H1 (cell line): ENCODE measurements at regions not wholly inside any gene's neighbourhood (a gene's known extent, or its start where the extent isn't known, plus 50 kb on each side); places are given as distances from the start of the nearest gene placed in this dataset.

Experiments used
- CTCF ChIA-PET: fragments of 300-600 bp; sonication (Branson Sonifier 250); formaldehyde crosslinking; loops from one replicate; lab custom pipeline; 2021; ENCODE audit not compliant: partially characterized antibody; lab: Charles Lee
- POLR2A ChIA-PET: fragments of 300-600 bp; sonication (Branson Sonifier 250); formaldehyde crosslinking; loops from one replicate; lab custom pipeline; 2021; ENCODE audit warnings: inconsistent platforms; ENCODE audit not compliant: partially characterized antibody; lab: Charles Lee
- DNase-seq, 2 experiments: peaks; one replicate each; pipeline versions ENCODE4 v3.0.0 to v3.0.0-alpha.2; 2010 to 2022; ENCODE audit warnings: low spot score in 2 of 2, low read depth in 1 of 2, mixed read lengths in 1 of 2
- FAIRE-seq: peaks from 2 replicates; lab custom pipeline; 2011; peaks lifted over from hg19 to GRCh38; lab: Jason Lieb, UNC
- H2AFZ ChIP-seq: 2 replicates; pipeline ENCODE4 v1.8.1; 2012; ENCODE audit warnings: low read length, inconsistent platforms
- H2AK5ac ChIP-seq: 2 replicates; pipeline ENCODE4 v1.6.1; 2013; ENCODE audit warnings: low read depth, low read length
- H2BK120ac ChIP-seq: replicated peaks from 2 replicates; pipeline ENCODE3; 2013; ENCODE audit warnings: low read depth, low read length, inconsistent platforms
- H2BK12ac ChIP-seq: 2 replicates; pipeline ENCODE4 v1.6.1; 2013; ENCODE audit warnings: low read depth, low read length
- H2BK15ac ChIP-seq: 2 replicates; pipeline ENCODE4 v1.6.1; 2013; ENCODE audit warnings: low read length
- H2BK20ac ChIP-seq: 2 replicates; pipeline ENCODE4 v1.6.1; 2013; ENCODE audit warnings: low read length
- H2BK5ac ChIP-seq: 2 replicates; pipeline ENCODE4 v1.6.1; 2013; ENCODE audit warnings: low read depth, low read length
- H3K14ac ChIP-seq: 2 replicates; pipeline ENCODE4 v1.6.1; 2013; ENCODE audit warnings: inconsistent platforms; ENCODE audit not compliant: insufficient read length
- H3K18ac ChIP-seq: 2 replicates; pipeline ENCODE4 v1.6.1; 2013; ENCODE audit warnings: low read length; ENCODE audit errors: extremely low read depth
- H3K23ac ChIP-seq: 2 replicates; pipeline ENCODE4 v1.6.1; 2013; ENCODE audit warnings: inconsistent platforms; ENCODE audit not compliant: insufficient read length
- H3K23me2 ChIP-seq: 2 replicates; pipeline ENCODE4 v1.6.1; 2013; ENCODE audit warnings: low read depth, low read length
- H3K27ac ChIP-seq: 2 replicates; pipeline ENCODE4 v1.6.1; 2011; ENCODE audit warnings: low read depth, low read length, inconsistent platforms
- H3K27me3 ChIP-seq, 4 experiments: replicated peaks in 1 of 4; 1 replicate in 1 of 4; 2 replicates in 3 of 4; pipeline versions ENCODE4 v1.6.1 to v1.8.1; 2011 to 2013; ENCODE audit warnings: low read length in 3 of 4, mild to moderate bottlenecking in 3 of 4, inconsistent platforms in 2 of 4, mixed read lengths in 2 of 4, moderate library complexity in 1 of 4; ENCODE audit not compliant: control insufficient read depth in 3 of 4, insufficient read depth in 3 of 4; ENCODE audit errors: extremely low read depth in 1 of 4
- H3K36me3 ChIP-seq, 4 experiments: 2 replicates each; pipeline versions ENCODE4 v1.6.1 to v1.8.1; 2011 to 2013; ENCODE audit warnings: mild to moderate bottlenecking in 4 of 4, low read length in 3 of 4, moderate library complexity in 2 of 4, control low read depth in 1 of 4, inconsistent platforms in 1 of 4; ENCODE audit not compliant: insufficient read depth in 4 of 4, control insufficient read depth in 2 of 4
- H3K4ac ChIP-seq: replicated peaks from 2 replicates; pipeline ENCODE3; 2013; ENCODE audit warnings: low read length, low read depth, mixed read lengths, inconsistent platforms; ENCODE audit not compliant: insufficient read length
- H3K4me1 ChIP-seq, 4 experiments: replicated peaks in 1 of 4; 1 replicate in 1 of 4; 2 replicates in 3 of 4; pipeline versions ENCODE4 v1.6.1 to v1.8.1; 2011 to 2013; ENCODE audit warnings: low read length in 3 of 4, inconsistent platforms in 2 of 4, mixed read lengths in 1 of 4; ENCODE audit not compliant: insufficient read depth in 4 of 4, control insufficient read depth in 3 of 4
- H3K4me2 ChIP-seq, 2 experiments: 2 replicates each; pipeline versions ENCODE4 v1.6.1 to v1.8.1; 2011 to 2013; ENCODE audit warnings: low read depth in 2 of 2, low read length in 2 of 2, control low read depth in 1 of 2, inconsistent platforms in 1 of 2, mild to moderate bottlenecking in 1 of 2; ENCODE audit not compliant: insufficient read depth in 1 of 2
- H3K4me3 ChIP-seq, 4 experiments: fragments of 200-600, 300-600 bp in 1 of 4; sonication (generic), shearing (Covaris generic), sonication (Bioruptor Twin) in 1 of 4; 2 replicates each; pipeline versions ENCODE4 v1.5.1 to v1.8.1; 2011 to 2016; ENCODE audit warnings: low read length in 4 of 4, low read depth in 3 of 4, control low read depth in 2 of 4, inconsistent platforms in 2 of 4, mild to moderate bottlenecking in 2 of 4, mixed read lengths in 1 of 4, moderate library complexity in 1 of 4; ENCODE audit not compliant: insufficient read depth in 2 of 4; ENCODE audit errors: extremely low read depth in 1 of 4
- H3K56ac ChIP-seq: replicated peaks from 2 replicates; pipeline ENCODE3; 2013; ENCODE audit warnings: low read depth, mild to moderate bottlenecking, mixed read lengths, low read length, inconsistent platforms; ENCODE audit not compliant: insufficient read length
- H3K79me1 ChIP-seq: 2 replicates; pipeline ENCODE4 v1.6.1; 2013; ENCODE audit warnings: low read depth, low read length, control low read depth
- H3K79me2 ChIP-seq, 2 experiments: 2 replicates each; pipeline versions ENCODE4 v1.6.1 to v1.8.1; 2012 to 2013; ENCODE audit warnings: low read length in 2 of 2, mild to moderate bottlenecking in 2 of 2, inconsistent platforms in 1 of 2; ENCODE audit not compliant: insufficient read depth in 2 of 2, control insufficient read depth in 1 of 2
- H3K9ac ChIP-seq, 4 experiments: replicated peaks in 1 of 4; 1 replicate in 1 of 4; 2 replicates in 3 of 4; pipeline versions ENCODE4 v1.6.1 to v1.8.1; 2011 to 2013; ENCODE audit warnings: low read depth in 3 of 4, low read length in 3 of 4, control low read depth in 2 of 4, mild to moderate bottlenecking in 2 of 4, moderate library complexity in 2 of 4, inconsistent platforms in 1 of 4; ENCODE audit errors: extremely low read depth in 1 of 4
- H3K9me3 ChIP-seq, 2 experiments: 2 replicates each; pipeline versions ENCODE4 v1.6.1 to v1.8.1; 2012 to 2013; ENCODE audit warnings: mild to moderate bottlenecking in 2 of 2, moderate library complexity in 2 of 2, control low read depth in 1 of 2, inconsistent platforms in 1 of 2, low read depth in 1 of 2, low read length in 1 of 2, mixed read lengths in 1 of 2; ENCODE audit not compliant: insufficient read depth in 2 of 2
- H4K20me1 ChIP-seq, 2 experiments: replicated peaks in 1 of 2; 2 replicates each; pipeline versions ENCODE3 to v1.8.1; 2011 to 2013; ENCODE audit warnings: inconsistent platforms in 2 of 2, low read length in 2 of 2, mild to moderate bottlenecking in 1 of 2; ENCODE audit not compliant: insufficient read depth in 2 of 2, control insufficient read depth in 1 of 2
- H4K5ac ChIP-seq: 2 replicates; pipeline ENCODE4 v1.6.1; 2013; ENCODE audit warnings: low read length, low read depth, mixed read lengths, inconsistent platforms; ENCODE audit not compliant: insufficient read length
- H4K8ac ChIP-seq: 2 replicates; pipeline ENCODE4 v1.8.0; 2013; ENCODE audit warnings: mild to moderate bottlenecking, moderate library complexity, low read length, inconsistent platforms; ENCODE audit not compliant: insufficient read depth; ENCODE audit errors: extremely low read depth
- H4K91ac ChIP-seq: replicated peaks from 2 replicates; pipeline ENCODE3; 2013; ENCODE audit warnings: low read length, mixed read lengths, inconsistent platforms; ENCODE audit not compliant: insufficient read length
- ASH2L ChIP-seq: fragments of 200-600, 300-600 bp; sonication (generic); IDR thresholded peaks from one replicate; pipeline ENCODE4 v1.7.1; 2017; ENCODE audit warnings: low read length
- BACH1 ChIP-seq: IDR thresholded peaks from 2 replicates; pipeline ENCODE4 v1.6.1; 2012; ENCODE audit warnings: low read length, improper control_type of control experiment
- CTBP2 ChIP-seq: IDR thresholded peaks from 2 replicates; pipeline ENCODE4 v1.7.0; 2011; ENCODE audit warnings: borderline replicate concordance, mild to moderate bottlenecking, moderate library complexity, mixed read lengths, low read length; ENCODE audit not compliant: insufficient read depth, insufficient read length
- E2F6 ChIP-seq: IDR thresholded peaks from 2 replicates; pipeline ENCODE4 v1.6.1; 2012; ENCODE audit warnings: inconsistent platforms
- HDAC2 ChIP-seq, 2 experiments: fragments of 300-600 bp in 1 of 2; sonication (generic) in 1 of 2; IDR thresholded peaks; 2 replicates each; pipeline ENCODE4 v1.6.1; 2011 to 2012; ENCODE audit warnings: low read depth in 2 of 2, low read length in 2 of 2, mild to moderate bottlenecking in 2 of 2, moderate library complexity in 2 of 2, borderline replicate concordance in 1 of 2, inconsistent platforms in 1 of 2
- NANOG ChIP-seq: IDR thresholded peaks from 2 replicates; pipeline ENCODE4 v1.6.1; 2011; ENCODE audit warnings: low read length, low read depth, mild to moderate bottlenecking, inconsistent platforms; ENCODE audit not compliant: insufficient read depth, poor library complexity, severe bottlenecking
- SUZ12 ChIP-seq: fragments of 200-600 bp; sonication (generic); IDR thresholded peaks from 2 replicates; pipeline ENCODE4 v1.6.1; 2012; ENCODE audit warnings: mild to moderate bottlenecking, inconsistent platforms, low read length, moderate library complexity, mixed read lengths
- TCF12 ChIP-seq: IDR thresholded peaks from 2 replicates; pipeline ENCODE4 v1.6.1; 2011; ENCODE audit warnings: low read depth, mild to moderate bottlenecking, low read length
- YY1 ChIP-seq: IDR thresholded peaks from 2 replicates; pipeline ENCODE4 v1.6.1; 2011; ENCODE audit warnings: low read depth, mild to moderate bottlenecking, low read length
- WGBS, 2 experiments: shearing (Covaris generic) in 1 of 2; methylation state at CpG; one replicate each; pipeline versions ENCODE4 v1.1.6 to v1.1.7; 2013 to 2015; ENCODE audit warnings: low lambda C conversion rate in 2 of 2, mixed read lengths in 2 of 2, inconsistent platforms in 1 of 2, low coverage in 1 of 2, missing lambda C conversion rate in 1 of 2; ENCODE audit not compliant: insufficient replicate concordance in 2 of 2, insufficient coverage in 1 of 2, insufficient read length in 1 of 2; ENCODE audit errors: extremely low coverage in 1 of 2, missing lambda C conversion rate in 1 of 2; 5-methylcytosine and 5-hydroxymethylcytosine counted together

DNA sequence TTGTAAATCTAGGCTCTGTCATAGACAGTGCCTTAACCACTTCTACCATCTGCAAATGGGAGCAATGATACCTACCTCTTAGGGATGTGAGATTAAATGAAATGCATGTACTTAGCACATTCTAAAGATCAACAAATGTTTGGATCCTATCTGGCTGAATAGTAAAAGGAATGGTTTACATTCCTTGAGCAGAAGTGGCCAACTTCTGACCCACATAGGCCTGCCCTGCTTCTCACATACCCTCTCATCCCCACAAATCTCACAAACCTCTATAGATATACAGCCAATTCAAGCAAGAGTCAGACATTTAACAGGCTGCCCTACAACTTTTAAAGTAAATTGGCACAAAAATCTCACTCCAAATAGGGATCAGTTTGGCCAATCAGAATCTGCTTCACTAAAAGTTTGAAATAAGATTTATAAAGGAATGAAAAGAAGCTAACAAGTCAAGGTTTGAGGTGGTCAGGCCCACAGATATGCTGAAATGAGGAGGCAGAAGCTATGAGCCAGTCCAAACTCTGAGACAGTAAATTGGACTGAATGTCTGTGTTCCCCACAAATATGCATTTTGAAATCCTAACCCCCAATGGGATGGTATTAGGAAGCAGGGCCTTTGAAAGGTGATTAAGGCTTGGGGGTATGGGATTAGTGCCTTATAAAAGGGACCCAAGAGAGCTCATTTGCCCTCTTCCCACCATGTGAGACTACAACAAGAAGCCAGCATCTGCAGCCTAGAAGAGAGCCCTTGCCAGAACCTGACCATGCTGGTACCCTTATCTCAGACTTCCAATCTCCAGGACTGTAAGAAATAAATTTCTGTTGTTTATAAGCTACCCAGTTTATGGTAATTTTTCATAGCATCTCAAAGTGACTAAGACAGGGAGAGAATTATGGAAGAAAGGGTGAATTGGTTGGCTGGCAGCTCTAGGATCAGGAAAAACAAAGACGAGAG, 227.8 kb upstream of the RBMS1 start:
- H3K4me1 ChIP-seq: no peaks in the 10 kb centered on the region
- no peaks in the 10 kb centered on the region for H3K9me3 ChIP-seq
- no peaks in the 10 kb centered on the region for H3K79me2 ChIP-seq
- no peaks in the 10 kb centered on the region for H3K27me3 ChIP-seq
- H3K36me3 ChIP-seq: no peaks in the 10 kb centered on the region
- H3K56ac ChIP-seq: no peak overlapping the region
- no peak overlapping the region for H2BK5ac ChIP-seq
- no peak overlapping the region for H4K5ac ChIP-seq
- CTCF ChIA-PET: no interaction called here
- no peak overlapping the region for H3K4me2 ChIP-seq
- H3K14ac ChIP-seq: no peak overlapping the region
- no peak overlapping the region for H4K91ac ChIP-seq
- no peak overlapping the region for H3K9ac ChIP-seq
- H2BK15ac ChIP-seq: no peak overlapping the region
- no peaks in the 10 kb centered on the region for H4K20me1 ChIP-seq
- no peak overlapping the region for H2BK12ac ChIP-seq
- 92% methylated on average over 1 of the region's 1 CpG; no CpG with 5 or more reads in 1 of the 2 experiments for WGBS, 2 experiments
- H3K23ac ChIP-seq: no peak overlapping the region
- POLR2A ChIA-PET: no interaction called here
- no peak overlapping the region for H3K18ac ChIP-seq
- no peak overlapping the region for H2BK120ac ChIP-seq
- DNase-seq (no peak), FAIRE-seq (no peak)
- no peak overlapping the region for H2AK5ac ChIP-seq
- no peak overlapping the region for H4K8ac ChIP-seq
- no peak overlapping the region for H3K4me3 ChIP-seq
- no peaks in the 10 kb centered on the region for H3K23me2 ChIP-seq
- no peak overlapping the region for H2AFZ ChIP-seq
- H2BK20ac ChIP-seq: no peak overlapping the region
- no peaks in the 10 kb centered on the region for H3K79me1 ChIP-seq
- no peak overlapping the region for H3K4ac ChIP-seq
- H3K27ac ChIP-seq: no peak overlapping the region
- TF ChIP-seq SUZ12 (no peak), YY1 (no peak), NANOG (no peak), E2F6 (no peak), ASH2L (no peak), HDAC2 (IDR thresholded peaks at IDR 0.05; ENCODE audit: borderline replicate concordance in 1 of 2, low read depth in 2 of 2, low read length in 2 of 2) (no peak), TCF12 (no peak), BACH1 (no peak), CTBP2 (no peak)
